IMR-90 (cell line): ENCODE measurements at regions not wholly inside any gene's neighbourhood (a gene's known extent, or its start where the extent isn't known, plus 50 kb on each side); places are given as distances from the start of the nearest gene placed in this dataset.
A peak's percentile ranks its signal among the peaks of the same experiment; 100 is the strongest.

ENCODE experiments used
- ATAC-seq: fragments of 200-7000 bp; cut with Tn5 transposase; 2 replicates; pipeline ENCODE4 v1.9.1; 2020; ENCODE audit warnings: low read depth, mild to moderate bottlenecking, moderate library complexity
- BruUV-seq: library from RNA; stranded (reverse); fragments of 400-500 nt; replicated peaks from 2 replicates; lab custom pipeline; 2021; lab: Mats Ljungman, UMichigan
- CTCF ChIA-PET: fragments of 300-600 bp; formaldehyde crosslinking; extraction: SDS; loops from one replicate; lab custom pipeline; 2021; ENCODE audit warnings: antibody characterized with exemption; lab: Yijun Ruan, JAX
- POLR2A ChIA-PET: fragments of 300-600 bp; sonication (Branson Sonifier 250); formaldehyde crosslinking; loops from one replicate; lab custom pipeline; 2022; ENCODE audit warnings: antibody characterized with exemption; ENCODE audit not compliant: unreplicated experiment; lab: Charles Lee
- DNase-seq: peaks from one replicate; pipeline ENCODE4 v3.0.0; 2013
- H2AFZ ChIP-seq: replicated peaks from 2 replicates; pipeline ENCODE3; 2013; ENCODE audit warnings: low read length, mild to moderate bottlenecking; ENCODE audit not compliant: poor library complexity
- H2AK5ac ChIP-seq: 2 replicates; pipeline ENCODE4 v1.6.1; 2013; ENCODE audit warnings: low read depth, low read length, inconsistent platforms
- H2AK9ac ChIP-seq: replicated peaks from 2 replicates; pipeline ENCODE3; 2013; ENCODE audit warnings: mild to moderate bottlenecking, low read depth, low read length, moderate library complexity; ENCODE audit not compliant: poor library complexity
- H2BK120ac ChIP-seq: 2 replicates; pipeline ENCODE4 v1.6.1; 2013; ENCODE audit warnings: low read depth, low read length, inconsistent platforms
- H2BK15ac ChIP-seq: 3 replicates; pipeline ENCODE4 v1.6.1; 2013; ENCODE audit warnings: low read depth, low read length, inconsistent platforms
- H2BK20ac ChIP-seq: 2 replicates; pipeline ENCODE4 v1.6.1; 2013; ENCODE audit warnings: low read depth, mild to moderate bottlenecking, inconsistent platforms, low read length, moderate library complexity
- H2BK5ac ChIP-seq: 2 replicates; pipeline ENCODE4 v1.6.1; 2013; ENCODE audit warnings: mild to moderate bottlenecking, low read depth, low read length, inconsistent platforms; ENCODE audit not compliant: poor library complexity, severe bottlenecking
- H3K14ac ChIP-seq: replicated peaks from 2 replicates; pipeline ENCODE4 v1.6.1; 2013; ENCODE audit warnings: low read depth, low read length, inconsistent platforms
- H3K18ac ChIP-seq: 2 replicates; pipeline ENCODE4 v1.6.1; 2013; ENCODE audit warnings: low read depth, low read length, control low read depth
- H3K23ac ChIP-seq: 2 replicates; pipeline ENCODE4 v1.6.1; 2013; ENCODE audit warnings: low read depth, low read length, inconsistent platforms
- H3K27ac ChIP-seq: 2 replicates; pipeline ENCODE4 v1.5.1; 2013; ENCODE audit warnings: mild to moderate bottlenecking, control low read depth, low read length; ENCODE audit not compliant: insufficient read depth
- H3K27me3 ChIP-seq: 2 replicates; pipeline ENCODE4 v1.6.1; 2013; ENCODE audit warnings: low read length; ENCODE audit not compliant: control insufficient read depth, insufficient read depth
- H3K36me3 ChIP-seq: 2 replicates; pipeline ENCODE4 v1.6.1; 2013; ENCODE audit warnings: low read length, mixed read lengths; ENCODE audit not compliant: control insufficient read depth, insufficient read depth
- H3K4ac ChIP-seq: 2 replicates; pipeline ENCODE4 v1.6.1; 2013; ENCODE audit warnings: low read depth, low read length, inconsistent platforms
- H3K4me1 ChIP-seq: 2 replicates; pipeline ENCODE4 v1.6.1; 2013; ENCODE audit warnings: low read length, mixed read lengths; ENCODE audit not compliant: control insufficient read depth, insufficient read depth
- H3K4me2 ChIP-seq: 2 replicates; pipeline ENCODE4 v1.6.1; 2013; ENCODE audit warnings: low read depth, mild to moderate bottlenecking, control low read depth, low read length, moderate library complexity
- H3K4me3 ChIP-seq: 2 replicates; pipeline ENCODE4 v1.5.1; 2013; ENCODE audit warnings: low read depth, mild to moderate bottlenecking, control low read depth, low read length, moderate library complexity; ENCODE audit not compliant: insufficient read depth
- H3K56ac ChIP-seq: 2 replicates; pipeline ENCODE4 v1.6.1; 2013; ENCODE audit warnings: low read length, inconsistent platforms; ENCODE audit not compliant: insufficient read depth; ENCODE audit errors: extremely low read depth
- H3K79me1 ChIP-seq, 2 experiments: 2 replicates each; pipeline ENCODE4 v1.6.1; 2013; ENCODE audit warnings: low read length in 2 of 2, inconsistent platforms in 1 of 2, low read depth in 1 of 2
- H3K9ac ChIP-seq: 2 replicates; pipeline ENCODE4 v1.6.1; 2013; ENCODE audit warnings: low read depth, low read length, control low read depth
- H3K9me1 ChIP-seq: 2 replicates; pipeline ENCODE4 v1.6.1; 2013; ENCODE audit warnings: low read length, inconsistent platforms; ENCODE audit not compliant: insufficient read depth
- H3K9me3 ChIP-seq: 2 replicates; pipeline ENCODE4 v1.6.1; 2013; ENCODE audit warnings: low read length; ENCODE audit not compliant: control insufficient read depth, insufficient read depth
- H4K20me1 ChIP-seq: 2 replicates; pipeline ENCODE4 v1.6.1; 2013; ENCODE audit warnings: low read length, inconsistent platforms; ENCODE audit not compliant: insufficient read depth
- H4K5ac ChIP-seq: 2 replicates; pipeline ENCODE4 v1.6.1; 2013; ENCODE audit warnings: mild to moderate bottlenecking, low read depth, low read length, control low read depth
- H4K8ac ChIP-seq, 2 experiments: 2 replicates each; pipeline ENCODE4 v1.6.1; 2013; ENCODE audit warnings: low read depth in 2 of 2, low read length in 2 of 2, control low read depth in 1 of 2, inconsistent platforms in 1 of 2
- H4K91ac ChIP-seq: 2 replicates; pipeline ENCODE4 v1.6.1; 2013; ENCODE audit warnings: low read depth, low read length, inconsistent platforms; ENCODE audit not compliant: insufficient read depth
- BHLHE40 ChIP-seq: fragments of 150-350 bp; IDR thresholded peaks from 2 replicates; pipeline ENCODE4 v1.6.1; 2016; ENCODE audit warnings: mild to moderate bottlenecking, low read depth, low read length
- CEBPB ChIP-seq: IDR thresholded peaks from 2 replicates; pipeline ENCODE4 v1.6.1; 2012; ENCODE audit warnings: low read depth, low read length, improper control_type of control experiment
- CHD1 ChIP-seq: IDR thresholded peaks from 2 replicates; pipeline ENCODE4 v1.6.1; 2012; ENCODE audit warnings: low read depth, low read length, improper control_type of control experiment
- CTCF ChIP-seq: conservative IDR thresholded peaks from 2 replicates; pipeline ENCODE4 v1.5.1; 2012; ENCODE audit warnings: mild to moderate bottlenecking, low read depth, low read length, improper control_type of control experiment
- FOS ChIP-seq: fragments of 150-350 bp; IDR thresholded peaks from 2 replicates; pipeline ENCODE4 v1.6.1; 2016; ENCODE audit warnings: low read depth, low read length
- MAFK ChIP-seq: IDR thresholded peaks from 2 replicates; pipeline ENCODE4 v1.6.1; 2012; ENCODE audit warnings: low read depth, low read length, improper control_type of control experiment
- NFE2L2 ChIP-seq: fragments of 150-350 bp; IDR thresholded peaks from 2 replicates; pipeline ENCODE4 v1.6.1; 2016; ENCODE audit warnings: low read depth, mild to moderate bottlenecking, low read length
- RAD21 ChIP-seq: IDR thresholded peaks from 2 replicates; pipeline ENCODE4 v1.6.1; 2012; ENCODE audit warnings: low read length, improper control_type of control experiment
- RCOR1 ChIP-seq: IDR thresholded peaks from 2 replicates; pipeline ENCODE4 v1.6.1; 2012; ENCODE audit warnings: mild to moderate bottlenecking, low read length, improper control_type of control experiment; ENCODE audit not compliant: insufficient replicate concordance
- RFX5 ChIP-seq: IDR thresholded peaks from 2 replicates; pipeline ENCODE4 v1.8.0; 2012; ENCODE audit warnings: low read depth, mild to moderate bottlenecking, low read length, moderate library complexity
- SMC3 ChIP-seq: fragments of 150-350 bp; IDR thresholded peaks from 2 replicates; pipeline ENCODE4 v1.6.1; 2016; ENCODE audit warnings: low read depth, mild to moderate bottlenecking, antibody characterized with exemption, low read length, moderate library complexity
- USF2 ChIP-seq: fragments of 150-350 bp; IDR thresholded peaks from 2 replicates; pipeline ENCODE4 v1.6.1; 2017; ENCODE audit warnings: mild to moderate bottlenecking, antibody characterized with exemption, low read length, low read depth
- WGBS, 2 experiments: methylation state at CpG; one replicate each; pipeline versions ENCODE4 v1.1.5 to v1.1.7; 2013; ENCODE audit warnings: missing lambda C conversion rate in 2 of 2; ENCODE audit not compliant: insufficient read length in 1 of 2; ENCODE audit errors: extremely low coverage in 2 of 2; 5-methylcytosine and 5-hydroxymethylcytosine counted together
- dilution Hi-C: fragments of 300-500 bp; cut with HindIII; formaldehyde crosslinking; loops from one replicate; pipeline ENCODE4 v1.14.3; 2018; ENCODE audit warnings: low sequenced_read_pairs; ENCODE audit not compliant: unreplicated experiment
- in situ Hi-C: fragments of 300-500 bp; cut with MboI; formaldehyde crosslinking; loops from 3 replicates; pipeline ENCODE4 v1.14.3; 2019; ENCODE audit warnings: low sequenced_read_pairs, inconsistent platforms, mixed read lengths
- intact Hi-C: fragments of 100-400 bp; cut with micrococcal nuclease; formaldehyde crosslinking; loops from 2 replicates; pipeline ENCODE4 v1.10.0; 2022

GRCh38 chr5:83877911-83878706, 157.5 kb upstream of the HAPLN1 start:
- Histone ChIP-seq H2BK5ac (no peak overlapping the region), H2AK9ac (no peak overlapping the region), H3K14ac (no peak overlapping the region), H3K36me3 (no peaks in the 10 kb centered on the region), H3K9me3 (no peaks in the 10 kb centered on the region), H3K9ac (no peak overlapping the region), H3K9me1 (no peaks in the 10 kb centered on the region), H3K4ac (no peak overlapping the region), H3K4me3 (no peak overlapping the region), H3K79me1 (no peaks in the 10 kb centered on the region), H3K18ac (no peak overlapping the region), H3K4me2 (no peak overlapping the region), H4K20me1 (no peaks in the 10 kb centered on the region), H3K27ac (no peak overlapping the region), H2BK120ac (no peak overlapping the region), H2BK20ac (no peak overlapping the region), H2AK5ac (no peak overlapping the region), H4K8ac (no peak overlapping the region), H3K23ac (no peak overlapping the region), H2AFZ (no peak overlapping the region), H3K56ac (no peak overlapping the region), H3K4me1 (no peaks in the 10 kb centered on the region), H2BK15ac (no peak overlapping the region), H3K27me3 (no peaks in the 10 kb centered on the region), H4K5ac (no peak overlapping the region), H4K91ac (no peak overlapping the region)
- intact Hi-C loops = no loop called here
- TF ChIP-seq RFX5 = no peak
- no peak for TF ChIP-seq MAFK
- no peak for TF ChIP-seq USF2
- TF ChIP-seq FOS = no peak
- no peak for TF ChIP-seq CEBPB
- no peak for TF ChIP-seq BHLHE40
- TF ChIP-seq SMC3 = no peak
- no peak for TF ChIP-seq RAD21
- no peak for TF ChIP-seq CHD1
- no peak for TF ChIP-seq RCOR1
- no peak for TF ChIP-seq NFE2L2
- no peak for TF ChIP-seq CTCF
- dilution Hi-C loops = no loop called here
- DNase-seq (peak; percentile 59), ATAC-seq (peak; percentile 53)
- 85% methylated on average over 3 of the region's 8 CpGs; no CpG with 5 or more reads in 1 of the 2 experiments for WGBS, 2 experiments
- POLR2A ChIA-PET = no interaction called here
- BruUV-seq = no TSS peak
- in situ Hi-C loops = no loop called here
- CTCF ChIA-PET = interaction anchor here (0.6 to 1.5 kb wide), 2 partner anchors 13 to 1378 kb away, joined by 3 read pairs; no protein-coding TSS in a partner anchor
